HG02759 (cell line): ENCODE measurements at regions not wholly inside any gene's neighbourhood (a gene's known extent, or its start where the extent isn't known, plus 50 kb on each side); places are given as distances from the start of the nearest gene placed in this dataset.

ENCODE experiments used
- ATAC-seq: cut with Tn5 transposase; IDR thresholded peaks from one replicate; pipeline ENCODE4 v1.9.1; 2021; ENCODE audit warnings: mild to moderate bottlenecking, moderate library complexity; ENCODE audit not compliant: unreplicated experiment

- no peak for ATAC-seq
Observed at GRCh38 chr2:125041846-125042245, 1016.8 kb downstream of the CNTNAP5 start.

- no peak for ATAC-seq
Observed at GRCh38 chr2:125042727-125043126, 1017.6 kb downstream of the CNTNAP5 start.

GRCh38 chr2:125070726-125071505 is 1045.8 kb downstream of the CNTNAP5 start:
- ATAC-seq: no peak

GRCh38 chr2:125073440-125073839 is 1048.4 kb downstream of the CNTNAP5 start:
- ATAC-seq: no peak

GRCh38 chr2:125085904-125086303 is 1060.8 kb downstream of the CNTNAP5 start:
- no peak for ATAC-seq

GRCh38 chr2:125086313-125087184 is 1061.5 kb downstream of the CNTNAP5 start:
- ATAC-seq: no peak

- ATAC-seq: no peak
Observed at GRCh38 chr2:125092276-125093009, 1067.4 kb downstream of the CNTNAP5 start.

GRCh38 chr2:125095826-125096225 is 1070.7 kb downstream of the CNTNAP5 start:
- no peak for ATAC-seq

GRCh38 chr2:125106710-125107109 is 1081.6 kb downstream of the CNTNAP5 start:
- ATAC-seq: no peak

- no peak for ATAC-seq
Observed at GRCh38 chr2:125107446-125107845, 1082.4 kb downstream of the CNTNAP5 start.

GRCh38 chr2:125108251-125108650 is 1083.2 kb downstream of the CNTNAP5 start:
- ATAC-seq: no peak

- no peak for ATAC-seq
Observed at GRCh38 chr2:125125902-125126301, 1100.8 kb downstream of the CNTNAP5 start.

GRCh38 chr2:125160947-125161346 is 1135.9 kb downstream of the CNTNAP5 start:
- ATAC-seq: no peak

GRCh38 chr2:125167152-125167551 is 1142.1 kb downstream of the CNTNAP5 start:
- ATAC-seq: no peak

GRCh38 chr2:125167820-125168219 is 1142.7 kb downstream of the CNTNAP5 start:
- ATAC-seq: no peak

- no peak for ATAC-seq
Observed at GRCh38 chr2:125168442-125168841, 1143.4 kb downstream of the CNTNAP5 start.

GRCh38 chr2:125169022-125169763 is 1144.1 kb downstream of the CNTNAP5 start:
- no peak for ATAC-seq

GRCh38 chr2:125169764-125170146 is 1144.7 kb downstream of the CNTNAP5 start:
- ATAC-seq: no peak

- no peak for ATAC-seq
Observed at GRCh38 chr2:125172181-125172580, 1147.1 kb downstream of the CNTNAP5 start.

GRCh38 chr2:125175415-125175814 is 1150.3 kb downstream of the CNTNAP5 start:
- ATAC-seq: no peak
